Keratinocyte (primary cell): ENCODE measurements at regions not wholly inside any gene's neighbourhood (a gene's known extent, or its start where the extent isn't known, plus 50 kb on each side); places are given as distances from the start of the nearest gene placed in this dataset.

Experiments
- DNase-seq: peaks from one replicate; pipeline ENCODE4 v3.0.0-alpha.2; 2011; ENCODE audit warnings: low read depth, missing footprints, low spot score
- FAIRE-seq: peaks from 2 replicates; lab custom pipeline; 2011; peaks lifted over from hg19 to GRCh38; lab: Jason Lieb, UNC
- H2AFZ ChIP-seq: 2 replicates; pipeline ENCODE4 v1.6.0; 2012; ENCODE audit warnings: low read length, control low read depth, inconsistent platforms; ENCODE audit not compliant: control insufficient read depth
- H3K27ac ChIP-seq: 2 replicates; pipeline ENCODE4 v1.5.1; 2011; ENCODE audit warnings: low read length; ENCODE audit not compliant: control insufficient read depth, insufficient read depth
- H3K27me3 ChIP-seq: 3 replicates; pipeline ENCODE4 v1.6.0; 2011; ENCODE audit warnings: low read length; ENCODE audit not compliant: control insufficient read depth, insufficient read depth; ENCODE audit errors: extremely low read depth
- H3K36me3 ChIP-seq, 2 experiments: 2 replicates in 1 of 2; 3 replicates in 1 of 2; pipeline ENCODE4 v1.5.1; 2011; ENCODE audit warnings: low read length in 2 of 2, mild to moderate bottlenecking in 1 of 2; ENCODE audit not compliant: control insufficient read depth in 2 of 2, insufficient read depth in 2 of 2; ENCODE audit errors: extremely low read depth in 1 of 2
- H3K4me1 ChIP-seq: 3 replicates; pipeline ENCODE4 v1.5.1; 2011; ENCODE audit warnings: low read length; ENCODE audit not compliant: control insufficient read depth, insufficient read depth; ENCODE audit errors: extremely low read depth
- H3K4me2 ChIP-seq: 3 replicates; pipeline ENCODE4 v1.6.0; 2011; ENCODE audit warnings: low read depth, low read length; ENCODE audit not compliant: control insufficient read depth, insufficient read depth; ENCODE audit errors: extremely low read depth
- H3K4me3 ChIP-seq, 3 experiments: fragments of 200-600 bp in 1 of 3; sonication (generic) in 1 of 3; 2 replicates in 2 of 3; 3 replicates in 1 of 3; pipeline ENCODE4 v1.5.1; 2011 to 2016; ENCODE audit warnings: low read length in 3 of 3, mild to moderate bottlenecking in 3 of 3, control low read depth in 2 of 3, inconsistent platforms in 1 of 3, low read depth in 1 of 3, mixed read lengths in 1 of 3, mixed run types in 1 of 3, moderate library complexity in 1 of 3; ENCODE audit not compliant: control insufficient read depth in 2 of 3, insufficient read depth in 2 of 3; ENCODE audit errors: extremely low read depth in 1 of 3
- H3K79me2 ChIP-seq: 2 replicates; pipeline ENCODE4 v1.6.0; 2012; ENCODE audit warnings: low read length; ENCODE audit not compliant: control insufficient read depth, insufficient read depth
- H3K9ac ChIP-seq: 3 replicates; pipeline ENCODE4 v1.6.0; 2011; ENCODE audit warnings: low read length; ENCODE audit not compliant: control insufficient read depth, insufficient read depth; ENCODE audit errors: extremely low read depth
- H3K9me1 ChIP-seq: 3 replicates; pipeline ENCODE4 v1.6.0; 2011; ENCODE audit warnings: low read length; ENCODE audit not compliant: control insufficient read depth, insufficient read depth; ENCODE audit errors: extremely low read depth
- H3K9me3 ChIP-seq: 2 replicates; pipeline ENCODE4 v1.5.1; 2012; ENCODE audit warnings: low read depth, low read length; ENCODE audit not compliant: control insufficient read depth
- H4K20me1 ChIP-seq: 3 replicates; pipeline ENCODE4 v1.6.0; 2011; ENCODE audit warnings: low read length; ENCODE audit not compliant: control insufficient read depth, insufficient read depth; ENCODE audit errors: extremely low read depth
- EZH2 ChIP-seq: IDR thresholded peaks from one replicate; pipeline ENCODE4 v1.6.1; 2012; ENCODE audit warnings: inconsistent platforms, mild to moderate bottlenecking, low read length, moderate library complexity
- dilution Hi-C: fragments of 300-500 bp; cut with MboI; formaldehyde crosslinking; loops from one replicate; pipeline ENCODE4 v1.7.0; 2020; ENCODE audit warnings: low sequenced_read_pairs; ENCODE audit not compliant: extremely low pct_ligation_motif_present
- TF ChIP-seq, protein P1 (sequence below), 3 experiments: IDR thresholded peaks in 1 of 3; conservative IDR thresholded peaks in 1 of 3; optimal IDR thresholded peaks in 1 of 3; 2 replicates in 2 of 3; 3 replicates in 1 of 3; pipeline versions ENCODE3 to v1.5.1; 2011; ENCODE audit warnings: low read length in 3 of 3, mild to moderate bottlenecking in 3 of 3, moderate library complexity in 2 of 3, control low read depth in 1 of 3, inconsistent platforms in 1 of 3; ENCODE audit not compliant: insufficient read depth in 2 of 3; ENCODE audit errors: extremely low read depth in 1 of 3

DNA sequence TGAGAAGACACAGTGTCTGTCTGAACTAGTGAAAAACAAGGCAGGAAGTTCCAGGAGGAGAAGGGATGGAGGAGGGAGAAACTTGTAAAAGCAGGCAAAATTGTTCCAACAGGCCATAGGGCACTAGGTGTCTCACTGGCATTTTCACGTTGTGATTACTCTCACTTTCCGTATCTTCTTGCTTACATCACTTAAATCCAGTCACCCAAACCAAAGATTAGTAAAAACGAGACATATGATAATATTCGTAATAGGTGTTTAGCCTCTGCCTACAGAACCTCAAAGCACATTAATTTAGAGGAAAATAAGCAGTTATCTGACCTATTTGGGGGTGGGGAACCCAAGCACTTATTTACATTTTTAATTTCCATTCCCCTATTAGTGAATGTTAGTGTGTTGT lies 78.3 kb downstream of the POU3F3 start:
- Histone ChIP-seq H3K79me2 (no peaks in the 10 kb centered on the region), H2AFZ (no peak overlapping the region), H3K36me3 (no peaks in the 10 kb centered on the region), H3K27me3 (no peaks in the 10 kb centered on the region), H3K4me1 (no peaks in the 10 kb centered on the region), H3K9me3 (no peaks in the 10 kb centered on the region), H3K4me3 (no peak overlapping the region), H3K27ac (no peak overlapping the region), H4K20me1 (no peaks in the 10 kb centered on the region), H3K9me1 (no peaks in the 10 kb centered on the region), H3K9ac (no peak overlapping the region), H3K4me2 (no peak overlapping the region)
- TF ChIP-seq, protein P1, sequence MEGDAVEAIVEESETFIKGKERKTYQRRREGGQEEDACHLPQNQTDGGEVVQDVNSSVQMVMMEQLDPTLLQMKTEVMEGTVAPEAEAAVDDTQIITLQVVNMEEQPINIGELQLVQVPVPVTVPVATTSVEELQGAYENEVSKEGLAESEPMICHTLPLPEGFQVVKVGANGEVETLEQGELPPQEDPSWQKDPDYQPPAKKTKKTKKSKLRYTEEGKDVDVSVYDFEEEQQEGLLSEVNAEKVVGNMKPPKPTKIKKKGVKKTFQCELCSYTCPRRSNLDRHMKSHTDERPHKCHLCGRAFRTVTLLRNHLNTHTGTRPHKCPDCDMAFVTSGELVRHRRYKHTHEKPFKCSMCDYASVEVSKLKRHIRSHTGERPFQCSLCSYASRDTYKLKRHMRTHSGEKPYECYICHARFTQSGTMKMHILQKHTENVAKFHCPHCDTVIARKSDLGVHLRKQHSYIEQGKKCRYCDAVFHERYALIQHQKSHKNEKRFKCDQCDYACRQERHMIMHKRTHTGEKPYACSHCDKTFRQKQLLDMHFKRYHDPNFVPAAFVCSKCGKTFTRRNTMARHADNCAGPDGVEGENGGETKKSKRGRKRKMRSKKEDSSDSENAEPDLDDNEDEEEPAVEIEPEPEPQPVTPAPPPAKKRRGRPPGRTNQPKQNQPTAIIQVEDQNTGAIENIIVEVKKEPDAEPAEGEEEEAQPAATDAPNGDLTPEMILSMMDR (optimal IDR thresholded peaks at IDR 0.05 in 1 of 3, IDR thresholded peaks at IDR 0.05 in 1 of 3, conservative IDR thresholded peaks at IDR 0.05 in 1 of 3; ENCODE audit: extremely low read depth in 1 of 3, insufficient read depth in 2 of 3, low read length in 3 of 3): no peak
- no peak for TF ChIP-seq EZH2
- DNase-seq: no peak
- no peak for FAIRE-seq
- dilution Hi-C loops: no loop called here

DNA sequence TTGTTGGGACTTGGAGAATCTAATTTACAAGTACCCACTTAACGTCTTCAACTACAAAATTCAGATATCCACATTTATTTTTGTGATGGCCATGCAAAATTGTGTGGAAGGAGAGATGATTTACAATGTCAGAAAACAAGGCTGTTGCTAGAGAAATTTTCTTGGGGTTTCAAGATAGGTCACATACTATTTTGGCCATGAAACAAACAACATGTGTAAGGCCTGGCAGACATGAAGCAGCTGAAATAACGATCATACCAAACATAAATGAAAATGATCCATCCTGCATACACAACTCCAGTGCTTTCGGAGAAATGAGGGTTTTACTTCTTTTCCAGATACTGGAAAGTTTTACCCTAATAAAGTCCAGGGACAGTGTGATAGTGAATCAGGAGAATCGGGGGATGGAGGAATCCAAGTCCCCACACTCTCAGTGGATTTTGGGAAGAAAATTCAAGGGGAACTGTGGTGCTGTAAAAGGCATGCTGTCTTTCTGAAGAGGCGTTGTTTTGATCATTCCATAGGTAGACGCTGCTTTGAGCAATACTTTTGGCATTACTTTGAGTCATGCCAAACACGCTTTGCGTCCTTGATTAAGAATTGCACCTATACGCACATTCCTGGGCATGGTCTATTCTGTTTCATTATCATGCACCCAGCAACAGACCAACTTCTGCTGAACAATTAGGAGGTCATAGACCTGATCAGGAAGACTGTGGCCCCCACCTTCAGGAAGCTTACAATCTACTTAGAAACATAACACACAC lies 79.4 kb downstream of the POU3F3 start:
- Histone ChIP-seq H3K27me3 (no peaks in the 10 kb centered on the region), H3K27ac (no peak overlapping the region), H2AFZ (no peak overlapping the region), H4K20me1 (no peaks in the 10 kb centered on the region), H3K9me1 (no peaks in the 10 kb centered on the region), H3K4me1 (no peaks in the 10 kb centered on the region), H3K79me2 (no peaks in the 10 kb centered on the region), H3K4me2 (no peak overlapping the region), H3K36me3 (no peaks in the 10 kb centered on the region), H3K9ac (no peak overlapping the region), H3K9me3 (no peaks in the 10 kb centered on the region), H3K4me3 (no peak overlapping the region)
- FAIRE-seq (no peak), DNase-seq (no peak)
- TF ChIP-seq, protein P1 (optimal IDR thresholded peaks at IDR 0.05 in 1 of 3, IDR thresholded peaks at IDR 0.05 in 1 of 3, conservative IDR thresholded peaks at IDR 0.05 in 1 of 3; ENCODE audit: extremely low read depth in 1 of 3, insufficient read depth in 2 of 3, low read length in 3 of 3): no peak
- no peak for TF ChIP-seq EZH2
- dilution Hi-C loops: no loop called here
